Smooth muscle cell (in vitro differentiated cells): ENCODE measurements at regions not wholly inside any gene's neighbourhood (a gene's known extent, or its start where the extent isn't known, plus 50 kb on each side); places are given as distances from the start of the nearest gene placed in this dataset.

Experiments used
- DNase-seq: peaks from one replicate; lab custom pipeline; 2025; ENCODE audit not compliant: unreplicated experiment; lab: John Stamatoyannopoulos, UW
- H2AFZ ChIP-seq: fragments of 200-600 bp; sonication (generic); 2 replicates; pipeline ENCODE4 v1.6.0; 2016; ENCODE audit warnings: antibody characterized with exemption, low read depth, mild to moderate bottlenecking
- H3F3A ChIP-seq: fragments of 200-600 bp; sonication (generic); 2 replicates; pipeline ENCODE4 v1.6.0; 2017; ENCODE audit warnings: antibody characterized with exemption, low read depth
- H3K27ac ChIP-seq: fragments of 200-600 bp; sonication (generic); 2 replicates; pipeline ENCODE4 v1.5.1; 2016; ENCODE audit warnings: low read depth, mild to moderate bottlenecking
- H3K27me3 ChIP-seq: fragments of 200-600 bp; sonication (generic); 2 replicates; pipeline ENCODE4 v1.6.1; 2016; ENCODE audit warnings: low read depth, mild to moderate bottlenecking
- H3K36me3 ChIP-seq: fragments of 200-600 bp; sonication (generic); 2 replicates; pipeline ENCODE4 v1.5.1; 2016; ENCODE audit warnings: low read depth
- H3K4me1 ChIP-seq: fragments of 200-600 bp; sonication (generic); 2 replicates; pipeline ENCODE4 v1.5.1; 2016; ENCODE audit warnings: low read depth
- H3K4me2 ChIP-seq: fragments of 200-600 bp; sonication (generic); 2 replicates; pipeline ENCODE4 v1.6.0; 2016; ENCODE audit warnings: mild to moderate bottlenecking
- H3K4me3 ChIP-seq: fragments of 200-600 bp; sonication (generic); 2 replicates; pipeline ENCODE4 v1.5.1; 2016; ENCODE audit warnings: mild to moderate bottlenecking
- H3K79me2 ChIP-seq: fragments of 200-600 bp; sonication (generic); 2 replicates; pipeline ENCODE4 v1.6.0; 2016; ENCODE audit warnings: low read depth, mild to moderate bottlenecking
- H3K9ac ChIP-seq: fragments of 200-600 bp; sonication (generic); 2 replicates; pipeline ENCODE4 v1.6.0; 2016; ENCODE audit warnings: low read depth
- H3K9me3 ChIP-seq: fragments of 200-600 bp; sonication (generic); replicated peaks from 2 replicates; pipeline ENCODE4 v1.5.1; 2016; ENCODE audit warnings: low read depth
- H4K20me1 ChIP-seq: fragments of 200-600 bp; sonication (generic); 2 replicates; pipeline ENCODE4 v1.6.0; 2016; ENCODE audit warnings: low read depth
- CTCF ChIP-seq: fragments of 200-600 bp; sonication (generic); IDR thresholded peaks from 2 replicates; pipeline ENCODE4 v1.5.1; 2017; ENCODE audit warnings: borderline replicate concordance, mild to moderate bottlenecking, antibody characterized with exemption; ENCODE audit not compliant: insufficient read depth, poor library complexity, severe bottlenecking
- WGBS: methylation state at CpG from one replicate; pipeline ENCODE4 v1.1.7; 2016; ENCODE audit warnings: low lambda C conversion rate; 5-methylcytosine and 5-hydroxymethylcytosine counted together

GRCh38 chr14:71362920-71363584 lies 455.8 kb downstream of the PCNX1 start:
- 36% methylated on average over 3 of the region's 3 CpGs for whole genome bisulfite sequencing
- Histone ChIP-seq H3K36me3 (no peaks in the 10 kb centered on the region), H3K4me3 (no peak overlapping the region), H4K20me1 (peaks cover 89% of the 10 kb centered on the region), H3K79me2 (peaks cover 98% of the 10 kb centered on the region), H3F3A (peaks cover 16% of the 10 kb centered on the region), H3K4me2 (peak overlapping the region; percentile 67), H3K9me3 (no peaks in the 10 kb centered on the region), H3K27ac (peak overlapping the region; percentile 84), H3K9ac (peak overlapping the region; percentile 33), H2AFZ (no peak overlapping the region), H3K4me1 (peaks cover 33% of the 10 kb centered on the region), H3K27me3 (no peaks in the 10 kb centered on the region)
- no peak for TF ChIP-seq CTCF
- no peak for DNase-seq

DNA sequence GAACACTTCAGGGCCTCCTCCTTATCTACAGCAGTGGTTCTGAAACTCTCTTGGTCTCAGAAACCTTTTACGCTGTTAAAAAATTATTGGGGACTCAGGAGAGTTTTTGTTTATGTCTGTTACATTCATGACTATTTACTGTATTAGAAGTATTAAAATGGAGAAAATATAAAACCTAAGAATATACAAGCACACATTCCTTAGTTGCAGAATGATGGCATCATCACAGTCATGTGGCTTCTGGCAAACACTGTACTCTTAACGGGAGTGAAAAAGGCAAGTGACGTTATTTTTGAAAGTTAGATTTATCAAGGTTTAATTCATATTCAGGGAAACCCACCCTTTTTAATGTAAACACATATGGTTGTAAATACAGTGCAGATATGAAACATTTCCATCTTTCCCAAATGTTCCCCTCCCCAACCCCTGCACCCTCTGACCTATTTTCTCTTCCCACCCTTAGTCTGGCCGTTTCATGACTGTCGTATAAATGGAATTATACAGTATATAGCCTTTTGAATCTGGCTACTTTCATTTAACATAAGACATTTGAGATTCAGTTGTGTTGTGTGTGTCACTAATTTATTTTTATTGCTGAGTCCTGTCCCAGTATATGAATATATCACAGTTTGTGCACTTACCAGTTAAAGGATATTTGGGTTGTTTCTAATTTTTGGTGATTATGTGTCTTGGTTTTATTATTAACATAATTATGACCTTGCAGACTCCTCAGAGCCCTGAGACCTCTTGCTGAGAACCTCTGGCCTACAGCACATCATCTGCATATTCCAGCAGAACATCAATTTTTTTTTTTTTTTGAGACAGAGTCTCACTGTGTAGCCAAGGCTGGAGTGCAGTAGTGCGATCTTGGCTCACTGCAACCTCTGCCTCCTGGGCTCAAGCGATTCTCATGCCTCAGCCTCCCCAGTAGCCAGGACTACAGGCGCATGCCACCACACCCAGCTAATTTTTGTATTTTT lies 457.0 kb downstream of the PCNX1 start:
- no peak overlapping the region for H2AFZ ChIP-seq
- 57% methylated on average over 8 of the region's 8 CpGs for WGBS
- H3K4me3 ChIP-seq = no peak overlapping the region
- peaks cover 77% of the 10 kb centered on the region for H4K20me1 ChIP-seq
- H3K4me2 ChIP-seq = peak overlapping the region; percentile 67
- H3K79me2 ChIP-seq = peaks cover 86% of the 10 kb centered on the region
- peaks cover 33% of the 10 kb centered on the region for H3K4me1 ChIP-seq
- peaks cover 16% of the 10 kb centered on the region for H3F3A ChIP-seq
- H3K27ac ChIP-seq = peak overlapping the region; percentile 84
- H3K9me3 ChIP-seq = no peaks in the 10 kb centered on the region
- H3K36me3 ChIP-seq = no peaks in the 10 kb centered on the region
- peak overlapping the region; percentile 33 for H3K9ac ChIP-seq
- no peak for TF ChIP-seq CTCF
- H3K27me3 ChIP-seq = no peaks in the 10 kb centered on the region
- DNase-seq = no peak

GRCh38 chr14:71365361-71365760 lies 458.1 kb downstream of the PCNX1 start:
- Histone ChIP-seq H3K9me3 (no peaks in the 10 kb centered on the region), H3F3A (peaks cover 13% of the 10 kb centered on the region), H3K27me3 (no peaks in the 10 kb centered on the region), H4K20me1 (peaks cover 67% of the 10 kb centered on the region), H3K4me3 (no peak overlapping the region), H3K79me2 (peaks cover 76% of the 10 kb centered on the region), H3K9ac (no peak overlapping the region), H3K4me1 (peaks cover 33% of the 10 kb centered on the region), H3K4me2 (peak overlapping the region; percentile 22), H3K27ac (peak overlapping the region; percentile 84), H3K36me3 (no peaks in the 10 kb centered on the region), H2AFZ (no peak overlapping the region)
- no peak for TF ChIP-seq CTCF
- 47% methylated on average over 4 of the region's 4 CpGs for WGBS
- DNase-seq = no peak
